Smooth muscle cell (in vitro differentiated cells): ENCODE measurements at regions not wholly inside any gene's neighbourhood (a gene's known extent, or its start where the extent isn't known, plus 50 kb on each side); places are given as distances from the start of the nearest gene placed in this dataset.
"Not testable (repeated sequence)": the region's sequence is repeated elsewhere in the genome, so short reads cannot be mapped to it uniquely, and the experiment has no call there.

Experiments
- DNase-seq: peaks from one replicate; lab custom pipeline; 2025; ENCODE audit not compliant: unreplicated experiment; lab: John Stamatoyannopoulos, UW
- H2AFZ ChIP-seq: fragments of 200-600 bp; sonication (generic); 2 replicates; pipeline ENCODE4 v1.6.0; 2016; ENCODE audit warnings: antibody characterized with exemption, low read depth, mild to moderate bottlenecking
- H3F3A ChIP-seq: fragments of 200-600 bp; sonication (generic); 2 replicates; pipeline ENCODE4 v1.6.0; 2017; ENCODE audit warnings: antibody characterized with exemption, low read depth
- H3K27ac ChIP-seq: fragments of 200-600 bp; sonication (generic); 2 replicates; pipeline ENCODE4 v1.5.1; 2016; ENCODE audit warnings: low read depth, mild to moderate bottlenecking
- H3K27me3 ChIP-seq: fragments of 200-600 bp; sonication (generic); 2 replicates; pipeline ENCODE4 v1.6.1; 2016; ENCODE audit warnings: low read depth, mild to moderate bottlenecking
- H3K36me3 ChIP-seq: fragments of 200-600 bp; sonication (generic); 2 replicates; pipeline ENCODE4 v1.5.1; 2016; ENCODE audit warnings: low read depth
- H3K4me1 ChIP-seq: fragments of 200-600 bp; sonication (generic); 2 replicates; pipeline ENCODE4 v1.5.1; 2016; ENCODE audit warnings: low read depth
- H3K4me2 ChIP-seq: fragments of 200-600 bp; sonication (generic); 2 replicates; pipeline ENCODE4 v1.6.0; 2016; ENCODE audit warnings: mild to moderate bottlenecking
- H3K4me3 ChIP-seq: fragments of 200-600 bp; sonication (generic); 2 replicates; pipeline ENCODE4 v1.5.1; 2016; ENCODE audit warnings: mild to moderate bottlenecking
- H3K79me2 ChIP-seq: fragments of 200-600 bp; sonication (generic); 2 replicates; pipeline ENCODE4 v1.6.0; 2016; ENCODE audit warnings: low read depth, mild to moderate bottlenecking
- H3K9ac ChIP-seq: fragments of 200-600 bp; sonication (generic); 2 replicates; pipeline ENCODE4 v1.6.0; 2016; ENCODE audit warnings: low read depth
- H3K9me3 ChIP-seq: fragments of 200-600 bp; sonication (generic); replicated peaks from 2 replicates; pipeline ENCODE4 v1.5.1; 2016; ENCODE audit warnings: low read depth
- H4K20me1 ChIP-seq: fragments of 200-600 bp; sonication (generic); 2 replicates; pipeline ENCODE4 v1.6.0; 2016; ENCODE audit warnings: low read depth
- CTCF ChIP-seq: fragments of 200-600 bp; sonication (generic); IDR thresholded peaks from 2 replicates; pipeline ENCODE4 v1.5.1; 2017; ENCODE audit warnings: borderline replicate concordance, mild to moderate bottlenecking, antibody characterized with exemption; ENCODE audit not compliant: insufficient read depth, poor library complexity, severe bottlenecking
- WGBS: methylation state at CpG from one replicate; pipeline ENCODE4 v1.1.7; 2016; ENCODE audit warnings: low lambda C conversion rate; 5-methylcytosine and 5-hydroxymethylcytosine counted together

- DNase-seq, result no peak
- no peaks in the 10 kb centered on the region for H3K9me3 ChIP-seq
- H3K4me2 ChIP-seq, result no peak overlapping the region
- 96% methylated on average over 1 of the region's 1 CpG for WGBS
- TF ChIP-seq CTCF, result no peak
- H3K27ac ChIP-seq, result no peak overlapping the region
- H3K4me1 ChIP-seq, result no peaks in the 10 kb centered on the region
- no peaks in the 10 kb centered on the region for H3K36me3 ChIP-seq
- H2AFZ ChIP-seq, result no peak overlapping the region
- no peaks in the 10 kb centered on the region for H3K79me2 ChIP-seq
- H3F3A ChIP-seq, result no peaks in the 10 kb centered on the region
- no peaks in the 10 kb centered on the region for H3K27me3 ChIP-seq
- no peak overlapping the region for H3K9ac ChIP-seq
- H3K4me3 ChIP-seq, result no peak overlapping the region
- H4K20me1 ChIP-seq, result no peaks in the 10 kb centered on the region
These were observed 195.9 kb upstream of the DTNA start for GRCh38 chr18:34514238-34514637.

DNA sequence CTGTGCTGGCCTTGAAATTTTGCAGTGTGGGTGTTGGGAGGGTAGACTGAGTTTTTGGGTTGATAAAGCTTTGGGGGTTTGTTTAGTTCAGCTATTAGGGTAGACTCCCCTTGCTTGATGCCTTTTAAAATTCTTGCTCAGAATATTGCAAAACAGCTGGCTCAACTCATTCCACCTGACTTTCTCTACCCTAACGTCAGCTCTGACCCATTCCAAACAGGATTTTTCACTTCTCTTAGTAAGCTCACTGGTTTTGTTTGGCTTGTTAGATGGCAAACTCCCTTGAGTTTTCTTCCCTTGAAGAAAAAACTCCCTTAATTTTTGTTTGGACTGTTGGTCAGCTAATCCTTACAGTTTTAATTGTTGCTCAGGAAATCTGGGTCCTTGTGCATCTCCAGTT, 195.1 kb upstream of the DTNA start:
- H3K4me3 ChIP-seq, result no peak overlapping the region
- H3K27me3 ChIP-seq, result no peaks in the 10 kb centered on the region
- no peak overlapping the region for H2AFZ ChIP-seq
- WGBS, result 80% methylated on average over 1 of the region's 1 CpG
- no peaks in the 10 kb centered on the region for H3K36me3 ChIP-seq
- no peaks in the 10 kb centered on the region for H3K79me2 ChIP-seq
- no peaks in the 10 kb centered on the region for H4K20me1 ChIP-seq
- H3K4me2 ChIP-seq, result no peak overlapping the region
- no peak for DNase-seq
- H3F3A ChIP-seq, result no peaks in the 10 kb centered on the region
- no peak overlapping the region for H3K27ac ChIP-seq
- no peaks in the 10 kb centered on the region for H3K9me3 ChIP-seq
- no peak overlapping the region for H3K9ac ChIP-seq
- H3K4me1 ChIP-seq, result no peaks in the 10 kb centered on the region
- no peak for TF ChIP-seq CTCF

DNA sequence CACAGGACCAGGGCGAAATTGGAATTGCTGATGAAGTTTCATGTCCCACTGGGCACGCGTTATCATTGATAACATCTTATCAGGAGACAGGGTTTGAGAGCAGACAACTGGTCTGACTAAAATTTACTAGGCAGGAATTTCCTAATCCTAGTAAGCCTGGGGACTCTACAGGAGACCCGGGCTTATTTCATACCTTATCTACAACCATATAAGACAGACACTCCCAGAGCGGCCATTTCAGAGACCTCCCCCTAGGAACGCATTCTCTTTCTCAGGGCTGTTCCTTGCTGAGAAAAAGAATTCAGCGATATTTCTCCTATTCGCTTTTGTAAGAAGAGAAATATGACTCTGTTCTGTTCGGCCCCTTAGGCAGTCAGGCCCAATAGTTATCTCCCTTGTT, 193.7 kb upstream of the DTNA start:
- not testable (repeated sequence) for DNase-seq, H3K27ac ChIP-seq, H3K9me3 ChIP-seq, H4K20me1 ChIP-seq, H3K36me3 ChIP-seq, H3K27me3 ChIP-seq, H3K9ac ChIP-seq, H2AFZ ChIP-seq, H3K4me2 ChIP-seq, H3F3A ChIP-seq, H3K4me1 ChIP-seq, H3K4me3 ChIP-seq, H3K79me2 ChIP-seq
- 75% methylated on average over 9 of the region's 9 CpGs for WGBS

- H3K9ac ChIP-seq, H3K79me2 ChIP-seq, DNase-seq, H2AFZ ChIP-seq, H3K27ac ChIP-seq, H3K4me2 ChIP-seq, H3F3A ChIP-seq, H3K4me3 ChIP-seq, H3K4me1 ChIP-seq, H3K27me3 ChIP-seq, H4K20me1 ChIP-seq, H3K9me3 ChIP-seq, H3K36me3 ChIP-seq: not testable (repeated sequence)
- 95% methylated on average over 2 of the region's 2 CpGs for WGBS
These were observed 193.1 kb upstream of the DTNA start for GRCh38 chr18:34516996-34517395.

GRCh38 chr18:34521040-34521439, 189.1 kb upstream of the DTNA start:
- no peak for TF ChIP-seq CTCF
- Histone ChIP-seq H3K4me1 (no peaks in the 10 kb centered on the region), H3K79me2 (no peaks in the 10 kb centered on the region), H3F3A (no peaks in the 10 kb centered on the region), H3K27me3 (no peaks in the 10 kb centered on the region), H3K36me3 (no peaks in the 10 kb centered on the region), H2AFZ (no peak overlapping the region), H3K9me3 (no peaks in the 10 kb centered on the region), H4K20me1 (no peaks in the 10 kb centered on the region), H3K4me2 (no peak overlapping the region), H3K27ac (no peak overlapping the region), H3K4me3 (no peak overlapping the region), H3K9ac (no peak overlapping the region)
- 96% methylated on average over 2 of the region's 2 CpGs for WGBS
- no peak for DNase-seq
